K562 (cell line): ENCODE measurements at regions not wholly inside any gene's neighbourhood (a gene's known extent, or its start where the extent isn't known, plus 50 kb on each side); places are given as distances from the start of the nearest gene placed in this dataset.

Source experiments
- NR2C2 ChIP-seq, 2 experiments: fragments of 200-800 bp in 1 of 2; sonication (Bioruptor generic) in 1 of 2; sonication (generic) in 1 of 2; formaldehyde crosslinking in 1 of 2; IDR thresholded peaks; 2 replicates each; pipeline versions ENCODE4 v1.6.1 to v1.8.0; 2016 to 2022; ENCODE audit warnings: mild to moderate bottlenecking in 1 of 2, missing compliant biosample characterization in 1 of 2, missing genetic modification characterization in 1 of 2, missing genetic modification reagents in 1 of 2
- TAF9B ChIP-seq: fragments of 450-650 bp; IDR thresholded peaks from 2 replicates; pipeline ENCODE4 v1.6.1; 2018; ENCODE audit warnings: mild to moderate bottlenecking; ENCODE audit not compliant: partially characterized antibody
- ZNF253 ChIP-seq: fragments of 250-450 bp; sonication (Bioruptor Pico); conservative IDR thresholded peaks from 2 replicates; pipeline ENCODE4 v1.6.1; 2021; ENCODE audit warnings: mild to moderate bottlenecking
- ZNF263 ChIP-seq: sonication (generic); formaldehyde crosslinking; IDR thresholded peaks from 2 replicates; pipeline ENCODE4 v1.8.0; 2022; ENCODE audit warnings: mild to moderate bottlenecking, missing genetic modification reagents, borderline replicate concordance
- ZNF408 ChIP-seq: fragments of 250-450 bp; sonication (Bioruptor Pico); IDR thresholded peaks from 2 replicates; pipeline ENCODE4 v1.4.0; 2020; ENCODE audit warnings: low read depth, mild to moderate bottlenecking, moderate library complexity
- TF ChIP-seq, protein P1 (sequence below): fragments of 250-450 bp; sonication (Bioruptor Pico); IDR thresholded peaks from 2 replicates; pipeline ENCODE4 v1.5.0; 2021; ENCODE audit warnings: mild to moderate bottlenecking, moderate library complexity
- TF ChIP-seq, protein P2 (sequence below): sonication (generic); formaldehyde crosslinking; IDR thresholded peaks from 2 replicates; pipeline ENCODE4 v1.9.0; 2022; ENCODE audit warnings: mild to moderate bottlenecking, missing genetic modification reagents
- TF ChIP-seq, protein P3 (sequence below): sonication (generic); formaldehyde crosslinking; IDR thresholded peaks from 2 replicates; pipeline ENCODE4 v1.8.0; 2023; ENCODE audit warnings: mild to moderate bottlenecking, missing genetic modification reagents
- TF ChIP-seq, protein P4 (sequence below): fragments of 250-450 bp; sonication (Bioruptor Pico); IDR thresholded peaks from 2 replicates; pipeline ENCODE4 v1.8.0; 2022; ENCODE audit warnings: inconsistent platforms

DNA sequence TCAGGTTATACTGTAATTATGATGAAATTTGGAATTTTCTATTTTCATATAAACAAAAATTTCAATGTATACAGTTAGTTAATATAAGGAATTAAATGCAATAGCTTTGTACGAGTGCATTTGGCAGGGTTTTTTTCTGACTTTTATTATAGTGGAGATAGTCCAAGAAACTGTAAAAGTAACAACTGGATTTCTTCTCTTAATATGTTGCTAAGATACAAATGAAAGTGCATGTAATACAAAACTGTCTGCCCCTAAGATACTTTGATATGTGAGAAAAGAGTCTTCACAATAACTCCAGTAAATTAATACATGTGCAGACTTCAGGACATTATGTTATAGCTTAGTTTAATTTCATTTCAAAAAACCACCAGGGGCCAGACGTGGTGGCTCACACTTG, 721.4 kb downstream of the CBLN4 start (continued):
- TF ChIP-seq, protein P1, sequence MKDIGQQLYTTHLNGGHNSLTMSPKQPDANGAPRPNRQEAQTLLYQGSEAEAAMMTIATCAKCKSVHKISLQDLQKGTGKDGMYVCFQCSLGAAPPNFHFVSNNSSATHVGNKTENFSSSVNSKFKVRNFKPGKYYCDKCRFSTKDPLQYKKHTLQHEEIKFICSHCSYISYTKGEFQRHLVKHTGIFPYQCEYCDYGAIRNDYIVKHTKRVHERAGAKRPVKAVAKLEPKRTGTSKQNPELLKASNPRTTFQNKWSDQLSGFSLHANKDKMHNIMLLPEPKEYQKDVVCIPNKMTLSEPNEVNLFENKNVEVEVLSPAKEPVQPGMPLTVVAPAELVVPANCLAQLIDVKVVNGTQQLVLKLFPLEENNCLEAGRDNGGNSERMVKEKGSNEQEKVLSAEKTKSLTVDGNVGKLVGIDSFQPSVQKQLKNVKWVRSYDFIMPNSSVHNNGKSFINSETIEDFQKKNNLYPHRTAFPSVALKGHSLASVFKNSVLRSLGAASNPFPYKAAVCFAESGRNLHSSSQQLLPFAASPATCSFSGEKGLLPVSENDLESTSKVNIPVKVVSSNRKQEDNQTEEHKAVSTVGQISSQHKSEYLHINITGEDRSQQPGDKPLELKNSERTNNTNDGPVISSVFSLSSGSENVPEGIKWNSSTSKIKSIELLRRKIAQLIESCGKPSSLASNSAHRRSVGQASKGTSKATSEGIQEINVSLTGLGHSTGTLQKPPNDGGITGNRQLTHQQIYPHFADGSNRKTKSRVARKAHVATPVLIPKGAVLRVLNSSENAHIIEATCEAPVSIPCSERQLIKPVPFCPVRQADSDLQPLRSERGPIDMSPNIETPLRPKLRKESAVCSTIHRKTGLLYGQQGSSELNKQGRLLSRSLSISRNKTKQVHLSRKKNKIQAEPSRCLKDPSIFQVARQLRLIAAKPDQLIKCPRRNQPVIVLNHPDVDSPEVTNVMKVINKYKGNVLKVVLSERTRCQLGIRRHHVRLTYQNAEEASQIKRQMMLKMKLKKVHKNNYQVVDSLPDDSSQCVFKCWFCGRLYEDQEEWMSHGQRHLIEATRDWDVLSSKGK (CRISPR knock-in tag) = no peak
- TF ChIP-seq, protein P2, sequence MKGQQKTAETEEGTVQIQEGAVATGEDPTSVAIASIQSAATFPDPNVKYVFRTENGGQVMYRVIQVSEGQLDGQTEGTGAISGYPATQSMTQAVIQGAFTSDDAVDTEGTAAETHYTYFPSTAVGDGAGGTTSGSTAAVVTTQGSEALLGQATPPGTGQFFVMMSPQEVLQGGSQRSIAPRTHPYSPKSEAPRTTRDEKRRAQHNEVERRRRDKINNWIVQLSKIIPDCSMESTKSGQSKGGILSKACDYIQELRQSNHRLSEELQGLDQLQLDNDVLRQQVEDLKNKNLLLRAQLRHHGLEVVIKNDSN (CRISPR knock-in tag) = no peak
- TF ChIP-seq, protein P3, sequence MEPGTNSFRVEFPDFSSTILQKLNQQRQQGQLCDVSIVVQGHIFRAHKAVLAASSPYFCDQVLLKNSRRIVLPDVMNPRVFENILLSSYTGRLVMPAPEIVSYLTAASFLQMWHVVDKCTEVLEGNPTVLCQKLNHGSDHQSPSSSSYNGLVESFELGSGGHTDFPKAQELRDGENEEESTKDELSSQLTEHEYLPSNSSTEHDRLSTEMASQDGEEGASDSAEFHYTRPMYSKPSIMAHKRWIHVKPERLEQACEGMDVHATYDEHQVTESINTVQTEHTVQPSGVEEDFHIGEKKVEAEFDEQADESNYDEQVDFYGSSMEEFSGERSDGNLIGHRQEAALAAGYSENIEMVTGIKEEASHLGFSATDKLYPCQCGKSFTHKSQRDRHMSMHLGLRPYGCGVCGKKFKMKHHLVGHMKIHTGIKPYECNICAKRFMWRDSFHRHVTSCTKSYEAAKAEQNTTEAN (CRISPR knock-in tag) = no peak
- no peak for TF ChIP-seq NR2C2 (CRISPR knock-in tag; IDR thresholded peaks at IDR 0.05)
- no peak for TF ChIP-seq NR2C2 (tag; IDR thresholded peaks at IDR 0.05)
- TF ChIP-seq ZNF253 (CRISPR knock-in tag) = no peak
- TF ChIP-seq, protein P4, sequence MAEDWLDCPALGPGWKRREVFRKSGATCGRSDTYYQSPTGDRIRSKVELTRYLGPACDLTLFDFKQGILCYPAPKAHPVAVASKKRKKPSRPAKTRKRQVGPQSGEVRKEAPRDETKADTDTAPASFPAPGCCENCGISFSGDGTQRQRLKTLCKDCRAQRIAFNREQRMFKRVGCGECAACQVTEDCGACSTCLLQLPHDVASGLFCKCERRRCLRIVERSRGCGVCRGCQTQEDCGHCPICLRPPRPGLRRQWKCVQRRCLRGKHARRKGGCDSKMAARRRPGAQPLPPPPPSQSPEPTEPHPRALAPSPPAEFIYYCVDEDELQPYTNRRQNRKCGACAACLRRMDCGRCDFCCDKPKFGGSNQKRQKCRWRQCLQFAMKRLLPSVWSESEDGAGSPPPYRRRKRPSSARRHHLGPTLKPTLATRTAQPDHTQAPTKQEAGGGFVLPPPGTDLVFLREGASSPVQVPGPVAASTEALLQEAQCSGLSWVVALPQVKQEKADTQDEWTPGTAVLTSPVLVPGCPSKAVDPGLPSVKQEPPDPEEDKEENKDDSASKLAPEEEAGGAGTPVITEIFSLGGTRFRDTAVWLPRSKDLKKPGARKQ = no peak
- TF ChIP-seq ZNF263 = no peak
- no peak for TF ChIP-seq TAF9B
- TF ChIP-seq ZNF408 = no peak
